GM19240 (cell line): ENCODE measurements at regions not wholly inside any gene's neighbourhood (a gene's known extent, or its start where the extent isn't known, plus 50 kb on each side); places are given as distances from the start of the nearest gene placed in this dataset.
"Not testable (repeated sequence)": the region's sequence is repeated elsewhere in the genome, so short reads cannot be mapped to it uniquely, and the experiment has no call there.

Experiments
- DNase-seq: peaks from one replicate; pipeline ENCODE4 v3.0.0; 2011; ENCODE audit warnings: low spot score; ENCODE audit not compliant: insufficient read length

GRCh38 chr5:99023330-99023729 is 94.5 kb upstream of the CHD1 start:
- no peak for DNase-seq

- DNase-seq: no peak
Measured at GRCh38 chr5:99022250-99022649, 93.4 kb upstream of the CHD1 start.

GRCh38 chr5:99020698-99021048 is 91.9 kb upstream of the CHD1 start:
- DNase-seq: no peak

GRCh38 chr5:99019812-99020697 is 91.2 kb upstream of the CHD1 start:
- no peak for DNase-seq

DNA sequence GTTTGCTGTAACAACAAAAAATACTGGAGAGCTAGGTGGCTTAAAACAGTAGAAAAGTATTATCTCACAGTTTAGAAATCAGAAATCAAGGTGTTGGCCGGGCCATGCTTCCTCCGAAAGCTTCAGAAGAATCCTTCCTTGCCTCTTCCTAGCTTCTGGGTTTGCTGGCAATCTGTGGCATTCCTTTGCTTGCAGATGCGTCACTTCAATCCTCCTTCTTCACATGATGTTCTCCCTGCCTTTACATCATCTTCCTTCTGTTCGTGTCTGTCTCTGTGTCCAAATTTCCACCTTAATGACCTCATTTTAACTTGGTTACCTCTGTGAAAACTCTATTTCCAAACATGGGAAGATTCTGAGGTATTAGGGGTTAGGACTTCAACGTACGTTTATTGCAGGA is 90.4 kb upstream of the CHD1 start:
- no peak for DNase-seq

DNA sequence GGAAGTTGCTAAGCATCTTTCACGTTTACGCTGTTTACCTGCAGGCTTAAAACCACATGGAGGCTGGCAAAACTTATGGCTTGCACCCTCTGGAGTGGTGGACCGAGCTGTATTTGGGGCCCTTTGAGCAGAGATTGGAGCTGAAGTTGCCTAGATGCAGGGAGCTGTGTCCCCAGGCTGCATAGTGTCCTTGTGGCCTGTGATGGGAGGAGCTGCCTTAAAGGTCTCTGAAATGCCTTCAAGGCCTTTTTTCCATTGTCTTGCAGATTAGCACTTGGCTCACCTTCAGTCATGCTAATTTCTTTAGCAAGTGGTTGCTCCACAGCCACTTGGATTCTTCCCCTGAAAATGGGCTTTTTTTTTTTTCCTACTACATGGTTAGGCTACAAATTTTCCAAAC is 81.5 kb upstream of the CHD1 start:
- DNase-seq: no peak

DNA sequence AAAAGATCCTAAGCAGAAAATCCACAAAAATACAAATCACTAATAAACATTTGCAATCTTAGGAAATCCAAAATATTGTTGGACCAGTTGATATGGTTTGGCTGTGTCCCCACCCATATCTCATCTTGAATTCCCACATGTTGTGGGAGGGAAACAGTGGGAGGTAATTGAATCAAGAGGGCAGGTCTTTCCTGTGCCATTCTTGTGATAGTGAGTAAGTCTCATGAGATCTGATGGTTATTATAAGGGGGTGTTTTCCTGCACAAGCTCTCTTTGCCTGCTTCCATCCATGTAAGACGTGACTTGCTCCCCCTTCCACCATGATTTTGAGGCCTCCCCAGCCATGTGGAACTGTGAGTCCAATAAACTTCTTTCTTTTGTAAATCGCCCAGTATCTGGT is 79.2 kb upstream of the CHD1 start:
- not testable (repeated sequence) for DNase-seq

GRCh38 chr5:99005506-99005905 is 76.7 kb upstream of the CHD1 start:
- DNase-seq: no peak

- peak; percentile 38 for DNase-seq
Measured at GRCh38 chr5:99004960-99005359, 76.2 kb upstream of the CHD1 start.

GRCh38 chr5:99000876-99001275 is 72.1 kb upstream of the CHD1 start:
- DNase-seq: no peak

DNA sequence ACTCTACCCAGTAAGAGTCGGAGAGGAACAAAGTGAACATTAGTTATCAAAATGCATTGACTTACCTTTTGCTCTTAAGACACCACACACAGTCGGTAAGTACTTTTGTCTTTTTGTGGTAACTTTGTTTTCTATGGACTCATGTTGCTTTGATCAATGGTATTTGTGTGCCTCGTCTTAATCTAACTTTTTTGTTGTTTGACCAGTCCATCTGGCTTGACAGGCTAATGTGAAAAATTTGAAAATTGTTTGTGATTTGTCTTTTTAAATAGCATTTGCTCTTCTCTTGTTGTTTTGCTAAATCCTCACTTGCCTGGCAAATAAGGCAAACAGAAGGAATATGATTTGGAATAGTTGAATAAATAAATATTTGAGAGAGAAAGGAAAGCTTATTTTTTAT is 71.4 kb upstream of the CHD1 start:
- no peak for DNase-seq

GRCh38 chr5:98999631-99000030 is 70.8 kb upstream of the CHD1 start:
- no peak for DNase-seq

- no peak for DNase-seq
Measured at GRCh38 chr5:98997000-98997399, 68.2 kb upstream of the CHD1 start.

- DNase-seq: no peak
Measured at GRCh38 chr5:98994611-98995010, 65.8 kb upstream of the CHD1 start.

DNA sequence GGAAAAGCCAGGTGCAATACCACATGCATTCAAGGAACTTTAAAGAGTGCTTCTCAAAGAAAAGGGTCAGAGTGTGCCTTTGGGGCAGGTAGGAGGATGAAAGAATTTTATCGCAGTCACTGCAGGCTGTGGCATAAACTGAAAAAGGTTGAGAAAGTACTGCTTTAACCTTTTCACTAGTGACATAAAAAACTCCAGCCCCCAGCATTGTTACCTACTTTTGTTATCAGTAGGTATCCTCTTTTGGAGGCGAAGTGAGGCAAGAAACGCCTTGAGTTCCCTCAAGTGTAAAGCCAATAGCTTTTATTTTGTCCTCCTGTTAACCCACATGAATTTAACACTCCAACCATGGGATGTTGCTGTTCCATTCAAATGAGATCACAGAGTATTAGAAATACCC is 64.7 kb upstream of the CHD1 start:
- DNase-seq: no peak

GRCh38 chr5:98992552-98992951 is 63.7 kb upstream of the CHD1 start:
- DNase-seq: no peak

- no peak for DNase-seq
Measured at GRCh38 chr5:98989727-98990126, 60.9 kb upstream of the CHD1 start.

DNA sequence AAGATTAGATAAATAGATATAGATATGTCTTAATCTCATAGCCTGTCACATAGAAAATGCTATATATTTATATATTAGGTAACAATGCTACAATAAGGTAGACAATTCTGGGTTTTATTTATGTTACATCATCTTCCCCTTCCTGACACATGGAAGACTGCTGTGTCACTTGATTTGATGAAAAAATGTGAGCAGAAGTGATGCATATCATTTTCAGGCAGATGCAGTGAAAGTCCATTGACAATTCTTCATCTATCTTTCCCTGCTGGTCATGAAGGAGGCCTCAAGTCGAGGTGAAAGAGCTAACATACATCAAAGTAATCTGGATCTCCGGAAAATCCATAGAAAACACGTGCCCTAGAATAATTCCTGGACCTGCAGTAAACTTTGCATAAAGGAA is 57.8 kb upstream of the CHD1 start:
- no peak for DNase-seq

DNA sequence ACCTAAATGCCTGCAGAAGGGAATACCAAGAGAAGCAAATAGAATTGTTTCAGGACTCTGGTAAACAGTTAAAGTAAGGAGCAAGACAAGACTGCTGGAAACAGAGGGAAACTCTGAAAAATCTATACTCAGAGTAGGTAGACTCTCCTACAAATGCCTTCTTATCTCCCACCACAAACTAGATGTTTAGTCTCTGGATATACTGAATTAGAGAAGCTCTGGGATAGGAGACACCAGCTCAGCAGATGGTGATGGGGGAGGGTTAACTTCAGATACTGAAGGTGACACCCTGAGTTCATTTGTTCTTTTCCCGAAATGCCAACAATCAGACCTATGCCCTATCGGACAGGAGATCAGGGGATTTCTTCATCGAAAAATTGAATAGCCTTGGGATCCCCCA is 54.1 kb upstream of the CHD1 start:
- DNase-seq: no peak
